CD4-positive, alpha-beta T cell treated with Interleukin-12 subunit alpha and Interleukin-12 subunit beta, for 1 hour (primary cell): ENCODE measurements at regions not wholly inside any gene's neighbourhood (a gene's known extent, or its start where the extent isn't known, plus 50 kb on each side); places are given as distances from the start of the nearest gene placed in this dataset.

Experiments
- DNase-seq: peaks from one replicate; pipeline ENCODE4 v3.0.0-alpha.2; 2020

DNA sequence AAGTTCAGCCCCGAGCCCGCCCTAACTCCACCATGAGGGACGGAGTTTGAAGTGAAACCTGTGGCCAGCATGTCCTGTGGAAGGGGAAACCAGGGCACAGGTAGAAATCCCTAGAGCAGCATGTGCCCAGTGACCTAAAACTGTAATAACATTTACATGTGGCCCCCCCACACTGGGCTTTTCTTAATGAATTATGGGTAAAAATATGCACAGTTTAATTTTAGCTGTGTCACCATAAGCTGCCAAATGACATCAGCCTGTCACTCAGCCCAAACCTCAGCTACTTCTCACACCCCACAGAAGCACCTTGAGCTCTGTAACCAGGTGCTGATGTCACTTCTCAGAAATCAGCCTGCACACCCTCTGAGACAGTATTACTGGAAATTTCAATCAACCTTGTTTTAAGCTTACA is 50.0 kb upstream of the SLC19A1 start:
- peak; percentile 75 for DNase-seq

DNA sequence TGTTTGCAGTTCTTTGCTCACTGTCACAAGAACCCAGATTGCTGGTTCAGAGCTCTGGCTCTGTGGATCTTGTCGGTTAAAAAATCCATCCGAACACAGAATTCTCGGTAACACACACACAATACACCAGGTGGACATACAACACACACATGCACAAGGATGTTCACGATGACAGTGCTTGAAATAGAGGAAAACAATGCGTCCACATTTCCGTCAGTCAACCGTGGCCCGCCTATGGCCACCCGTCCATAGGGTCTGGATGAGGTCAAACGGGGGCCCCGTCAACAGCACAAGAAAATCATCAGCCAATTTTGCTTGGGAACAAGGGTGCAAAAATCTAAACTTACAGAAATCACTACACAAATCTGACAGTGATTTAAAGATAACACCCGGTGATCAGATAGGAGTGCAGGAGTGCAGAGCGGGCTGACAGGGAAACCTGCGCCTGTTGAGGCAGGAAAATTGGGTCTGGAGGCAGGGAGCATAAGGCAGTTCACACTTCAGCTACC is 50.4 kb upstream of the SLC19A1 start:
- no peak for DNase-seq

DNA sequence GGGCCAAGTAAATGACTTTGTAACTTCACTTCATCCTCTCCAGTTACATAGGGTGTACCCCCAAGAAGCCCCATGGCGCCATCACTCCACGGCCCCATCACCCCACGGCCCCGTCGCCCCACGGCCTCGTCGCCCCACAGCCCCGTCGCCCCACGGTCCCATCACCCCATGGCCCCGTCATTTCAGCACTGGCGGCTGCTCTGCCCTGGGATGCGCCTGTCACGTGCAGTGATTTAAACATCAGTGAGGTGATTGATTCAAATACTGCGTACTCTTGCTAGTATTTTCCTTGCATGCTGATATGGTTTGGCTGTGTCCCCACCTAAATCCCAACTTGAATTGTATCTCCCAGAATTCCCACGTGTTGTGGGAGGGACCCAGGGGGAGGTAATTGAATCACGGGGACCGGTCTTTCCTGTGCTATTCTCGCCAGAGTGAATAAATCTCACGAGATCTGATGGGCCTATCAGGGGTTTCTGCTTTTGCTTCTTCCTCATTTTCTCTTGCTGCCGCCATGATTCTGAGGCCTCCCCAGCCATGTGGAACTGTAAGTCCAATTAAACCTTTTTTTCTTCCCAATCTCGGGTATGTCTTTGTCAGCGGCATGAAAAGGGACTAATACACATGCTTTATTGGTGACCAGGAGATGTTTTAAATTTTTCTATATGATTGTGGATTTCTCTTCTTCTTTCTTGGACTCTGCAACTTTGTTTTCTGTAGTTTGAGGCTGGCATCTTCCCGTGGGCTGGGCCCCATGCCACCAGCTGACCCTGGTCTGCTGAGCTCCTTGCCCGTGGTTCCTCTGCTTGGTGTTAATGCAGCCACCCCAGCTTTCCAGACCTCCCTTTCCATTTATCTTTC is 50.1 kb upstream of the PCBP3 start:
- no peak for DNase-seq
